HepG2 (cell line): ENCODE measurements at regions not wholly inside any gene's neighbourhood (a gene's known extent, or its start where the extent isn't known, plus 50 kb on each side); places are given as distances from the start of the nearest gene placed in this dataset.

Experiments
- ATAC-seq: fragments of 200-7000 bp; cut with Tn5 transposase; 3 replicates; pipeline ENCODE4 v1.9.1; 2020; ENCODE audit warnings: mild to moderate bottlenecking, moderate library complexity
- BruUV-seq: library from RNA; stranded (reverse); fragments of 400-500 nt; replicated peaks from 2 replicates; lab custom pipeline; 2021; lab: Mats Ljungman, UMichigan
- CTCF ChIA-PET: fragments of 300-600 bp; formaldehyde crosslinking; extraction: SDS; loops from one replicate; lab custom pipeline; 2021; ENCODE audit warnings: low total read pairs, inconsistent platforms, low intra/inter-chr PET ratio; lab: Yijun Ruan, JAX
- POLR2A ChIA-PET: fragments of 350-600 bp; sonication (Branson Sonifier 250); formaldehyde crosslinking; loops from one replicate; lab custom pipeline; 2020; ENCODE audit warnings: antibody characterized with exemption, inconsistent platforms; lab: Yijun Ruan, JAX
- DNase-seq: peaks from one replicate; pipeline ENCODE4 v3.0.0-alpha.2; 2015; ENCODE audit warnings: low spot score
- FAIRE-seq: peaks from 3 replicates; lab custom pipeline; 2011; peaks lifted over from hg19 to GRCh38; lab: Jason Lieb, UNC
- H2AFZ ChIP-seq: one replicate; pipeline ENCODE4 v1.6.1; 2011; ENCODE audit warnings: low read length, inconsistent platforms
- H3K27ac ChIP-seq: fragments of 300-600 bp; 3 replicates; pipeline ENCODE4 v1.8.0; 2011; ENCODE audit warnings: mixed run types, mild to moderate bottlenecking, mixed read lengths, low read length, inconsistent platforms; ENCODE audit not compliant: insufficient read depth; ENCODE audit errors: extremely low read length
- H3K27me3 ChIP-seq, 2 experiments: fragments of 200-600 bp in 1 of 2; 2 replicates in 1 of 2; 3 replicates in 1 of 2; pipeline versions ENCODE4 v1.6.0 to v1.8.0; 2011; ENCODE audit warnings: low read length in 2 of 2, mild to moderate bottlenecking in 2 of 2, moderate library complexity in 2 of 2, inconsistent platforms in 1 of 2; ENCODE audit not compliant: insufficient read depth in 2 of 2, control insufficient read depth in 1 of 2
- H3K36me3 ChIP-seq, 2 experiments: fragments of 200-600 bp in 1 of 2; replicated peaks in 1 of 2; 2 replicates in 1 of 2; 3 replicates in 1 of 2; pipeline versions ENCODE4 v1.5.1 to v1.8.0; 2011; ENCODE audit warnings: low read length in 2 of 2, inconsistent platforms in 1 of 2; ENCODE audit not compliant: insufficient read depth in 2 of 2, control insufficient read depth in 1 of 2
- H3K4me1 ChIP-seq: 2 replicates; pipeline ENCODE4 v1.5.1; 2012; ENCODE audit warnings: low read length, inconsistent platforms; ENCODE audit not compliant: insufficient read depth
- H3K4me2 ChIP-seq: 2 replicates; pipeline ENCODE4 v1.6.0; 2011; ENCODE audit warnings: low read depth, low read length, inconsistent platforms
- H3K4me3 ChIP-seq, 3 experiments: fragments of 200-600 bp in 1 of 3; sonication (generic), shearing (Covaris generic) in 1 of 3; replicated peaks in 1 of 3; 2 replicates each; pipeline ENCODE4 v1.5.1; 2011 to 2016; ENCODE audit warnings: low read length in 3 of 3, inconsistent platforms in 2 of 3, low read depth in 2 of 3, mild to moderate bottlenecking in 2 of 3, control low read depth in 1 of 3, mixed read lengths in 1 of 3; ENCODE audit not compliant: insufficient read depth in 1 of 3
- H3K79me2 ChIP-seq: one replicate; pipeline ENCODE4 v1.6.1; 2011; ENCODE audit warnings: low read length, inconsistent platforms; ENCODE audit not compliant: insufficient read depth
- H3K9ac ChIP-seq: 2 replicates; pipeline ENCODE4 v1.6.0; 2011; ENCODE audit warnings: mild to moderate bottlenecking, low read depth, low read length, inconsistent platforms; ENCODE audit not compliant: insufficient read depth
- H3K9me3 ChIP-seq: 2 replicates; pipeline ENCODE4 v1.5.1; 2012; ENCODE audit warnings: mild to moderate bottlenecking, low read length
- H4K20me1 ChIP-seq: 2 replicates; pipeline ENCODE4 v1.6.0; 2011; ENCODE audit warnings: inconsistent platforms, mild to moderate bottlenecking, low read length, moderate library complexity; ENCODE audit not compliant: insufficient read depth
- MBNL3 ChIP-seq: fragments of 250-450 bp; sonication (Bioruptor Pico); conservative IDR thresholded peaks from 2 replicates; pipeline ENCODE4 v1.8.0; 2022; ENCODE audit warnings: mild to moderate bottlenecking, inconsistent platforms
- in situ Hi-C: cut with HindIII; loops from 2 replicates; pipeline ENCODE4 v1.10.0; 2017; ENCODE audit warnings: low pct_unique_long_range_greater_than_20kb; ENCODE audit not compliant: extremely low pct_ligation_motif_present
- intact Hi-C: fragments of 100-400 bp; cut with micrococcal nuclease; formaldehyde crosslinking; loops from one replicate; pipeline ENCODE4 v1.10.0; 2022; ENCODE audit not compliant: unreplicated experiment
- TF ChIP-seq, protein P1 (sequence below): sonication (generic); formaldehyde crosslinking; IDR thresholded peaks from 2 replicates; pipeline ENCODE4 v1.8.0; 2022; ENCODE audit warnings: mild to moderate bottlenecking, missing genetic modification reagents, borderline replicate concordance

- H3K27ac ChIP-seq, result no peak overlapping the region
- in situ Hi-C loops, result no loop called here
- peaks cover 0 to 1% of the 10 kb centered on the region in 2 experiments; a peak in 1 of 5 replicates for H3K27me3 ChIP-seq
- no peaks in the 10 kb centered on the region for H3K9me3 ChIP-seq
- no peak overlapping the region for H2AFZ ChIP-seq
- no peak overlapping the region for H3K4me3 ChIP-seq
- H3K9ac ChIP-seq, result no peak overlapping the region
- no peak overlapping the region for H3K4me2 ChIP-seq
- ChIA-PET POLR2A (no interaction called here), CTCF (no interaction called here)
- no peak for FAIRE-seq
- no peaks in the 10 kb centered on the region for H3K79me2 ChIP-seq
- intact Hi-C loops, result no loop called here
- H3K36me3 ChIP-seq, result no peaks in the 10 kb centered on the region
- TF ChIP-seq MBNL3, result no peak
- TF ChIP-seq, protein P1, sequence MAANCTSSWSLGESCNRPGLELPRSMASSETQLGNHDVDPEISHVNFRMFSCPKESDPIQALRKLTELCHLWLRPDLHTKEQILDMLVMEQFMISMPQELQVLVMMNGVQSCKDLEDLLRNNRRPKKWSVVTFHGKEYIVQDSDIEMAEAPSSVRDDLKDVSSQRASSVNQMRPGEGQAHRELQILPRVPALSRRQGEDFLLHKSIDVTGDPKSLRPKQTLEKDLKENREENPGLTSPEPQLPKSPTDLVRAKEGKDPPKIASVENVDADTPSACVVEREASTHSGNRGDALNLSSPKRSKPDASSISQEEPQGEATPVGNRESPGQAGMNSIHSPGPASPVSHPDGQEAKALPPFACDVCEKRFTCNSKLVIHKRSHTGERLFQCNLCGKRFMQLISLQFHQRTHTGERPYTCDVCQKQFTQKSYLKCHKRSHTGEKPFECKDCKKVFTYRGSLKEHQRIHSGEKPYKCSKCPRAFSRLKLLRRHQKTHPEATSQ (CRISPR knock-in tag), result no peak
- BruUV-seq, result no TSS peak
- peaks cover 9% of the 10 kb centered on the region; the same call in 1 of the 2 replicates for H3K4me1 ChIP-seq
- ATAC-seq, result no peak
- H4K20me1 ChIP-seq, result no peaks in the 10 kb centered on the region
- DNase-seq, result no peak
Measured at GRCh38 chr7:26916336-26916735, 51.9 kb upstream of the SKAP2 start.
